Fibroblast of skin of abdomen (primary cell): ENCODE measurements at regions not wholly inside any gene's neighbourhood (a gene's known extent, or its start where the extent isn't known, plus 50 kb on each side); places are given as distances from the start of the nearest gene placed in this dataset.
"Not testable (repeated sequence)": the region's sequence is repeated elsewhere in the genome, so short reads cannot be mapped to it uniquely, and the experiment has no call there.

ENCODE experiments used
- DNase-seq: peaks from one replicate; pipeline ENCODE4 v3.0.0-alpha.2; 2013

DNA sequence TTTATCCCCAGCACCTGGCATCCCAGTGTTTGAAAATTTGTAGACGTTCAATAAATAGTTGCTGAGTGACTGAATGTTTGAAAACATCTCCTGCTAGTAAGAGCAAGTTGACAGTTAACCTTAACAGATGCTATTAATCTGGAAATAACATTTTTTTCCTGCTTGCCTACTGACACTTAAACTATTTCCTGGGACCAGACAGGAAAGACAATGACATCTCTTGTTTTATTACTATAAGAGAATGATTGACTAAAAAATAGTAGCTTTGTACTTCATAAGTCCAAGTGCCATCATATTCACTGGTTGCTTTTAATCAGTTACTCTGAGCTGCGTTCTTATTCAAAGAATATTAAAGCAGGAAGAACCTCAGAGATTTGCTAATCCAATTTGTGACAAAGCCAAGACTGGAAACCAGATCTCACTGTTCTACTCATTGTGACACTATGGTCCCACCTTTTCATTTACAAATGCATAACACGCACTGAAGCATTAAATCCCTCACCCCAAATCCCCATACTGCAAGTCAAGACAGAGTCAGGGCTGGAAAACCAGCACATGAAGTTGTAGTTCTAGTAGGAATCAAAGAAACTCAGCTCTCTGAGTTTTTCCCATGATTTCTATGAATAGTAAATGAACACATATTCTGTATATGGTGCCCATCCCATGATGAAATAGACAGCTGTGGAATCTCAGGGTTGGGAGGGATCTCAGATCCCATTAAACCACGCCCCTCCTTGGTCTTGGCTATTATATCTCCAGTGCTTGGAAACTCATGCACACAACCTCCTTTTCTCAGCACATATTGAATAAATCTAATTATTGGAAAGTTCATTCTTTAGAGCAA lies 212.7 kb upstream of the P2RY1 start:
- no peak for DNase-seq

DNA sequence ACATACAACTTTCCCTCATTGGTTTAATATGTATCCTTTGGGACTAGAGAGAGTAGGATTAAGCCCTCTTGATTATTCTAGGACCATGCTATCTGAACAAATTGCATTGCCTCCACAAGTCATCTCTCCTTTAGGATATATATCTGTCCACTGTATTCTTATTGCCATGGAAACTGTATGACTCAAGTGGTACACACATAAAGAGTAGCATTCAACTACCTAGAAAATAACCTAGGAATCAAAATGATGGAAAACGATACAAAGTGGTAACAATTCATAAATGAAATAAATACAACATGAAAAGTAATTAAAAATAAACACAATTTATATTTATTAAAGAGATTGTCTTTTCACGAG lies 212.1 kb upstream of the P2RY1 start:
- no peak for DNase-seq

DNA sequence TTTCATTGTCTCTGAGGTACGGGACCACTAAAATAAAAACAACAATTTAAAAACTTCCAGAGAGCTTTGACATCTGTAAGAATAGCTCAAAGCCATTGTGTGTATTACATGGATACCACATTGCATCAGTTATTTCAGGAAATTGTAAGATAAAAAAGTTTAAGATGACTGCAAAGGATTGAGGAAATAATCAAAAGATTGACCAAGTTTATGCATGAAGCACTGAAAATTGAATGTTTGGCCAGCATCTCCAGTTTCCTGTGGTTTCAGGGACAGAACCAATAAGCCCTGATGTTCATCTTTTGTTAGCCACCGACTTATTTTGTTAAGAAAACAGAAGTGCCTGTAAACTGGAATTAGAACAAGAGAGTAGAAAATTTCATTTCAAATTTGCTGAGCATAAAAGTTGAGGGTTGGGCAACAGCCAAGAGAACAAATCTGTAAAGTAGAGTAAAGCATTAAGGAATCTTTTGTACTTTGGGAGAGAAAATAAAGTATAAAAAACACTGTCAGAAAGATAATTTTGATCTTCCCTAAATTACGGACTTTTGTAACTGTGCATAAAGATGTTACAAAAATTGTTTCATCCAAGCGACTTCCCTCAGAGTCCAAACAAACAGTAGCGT lies 211.5 kb upstream of the P2RY1 start:
- DNase-seq = no peak

DNA sequence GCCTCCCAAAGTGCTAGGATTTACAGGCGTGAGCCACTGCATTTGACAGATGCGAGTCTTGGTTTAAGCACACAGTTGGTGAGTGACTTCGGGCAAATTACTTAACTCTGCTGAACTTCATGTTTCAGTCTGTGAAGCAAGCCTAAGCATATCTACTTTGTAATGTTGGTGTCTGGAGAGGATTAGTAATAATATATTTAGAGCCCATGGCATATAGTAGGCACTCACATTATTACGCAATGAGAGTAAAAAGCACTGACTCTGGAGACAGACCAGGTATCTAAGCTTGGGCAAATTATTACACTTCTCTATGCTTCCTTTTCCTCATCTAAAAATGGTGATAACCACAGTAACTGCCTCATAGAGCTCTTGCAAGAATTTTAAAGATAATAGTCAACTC lies 208.7 kb upstream of the P2RY1 start:
- no peak for DNase-seq

DNA sequence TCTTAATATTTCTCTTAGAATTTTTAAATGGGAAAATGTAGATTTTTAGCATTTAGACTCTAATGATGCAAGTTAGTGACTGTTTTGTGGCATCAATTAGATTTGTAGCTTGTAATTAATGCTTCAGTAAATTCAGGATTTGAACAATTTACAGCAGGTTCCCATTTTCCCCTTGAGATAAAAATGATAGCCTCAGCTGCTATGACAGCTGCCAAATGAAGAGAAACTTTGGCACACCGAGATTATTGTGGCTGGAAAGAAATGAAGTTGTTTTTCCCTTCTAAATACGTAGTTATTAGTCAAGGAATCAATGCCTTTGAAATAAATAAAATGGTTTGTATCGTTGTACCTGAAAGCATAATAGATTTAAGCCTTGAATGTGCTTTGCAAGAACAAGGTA lies 206.4 kb upstream of the P2RY1 start:
- DNase-seq = no peak

DNA sequence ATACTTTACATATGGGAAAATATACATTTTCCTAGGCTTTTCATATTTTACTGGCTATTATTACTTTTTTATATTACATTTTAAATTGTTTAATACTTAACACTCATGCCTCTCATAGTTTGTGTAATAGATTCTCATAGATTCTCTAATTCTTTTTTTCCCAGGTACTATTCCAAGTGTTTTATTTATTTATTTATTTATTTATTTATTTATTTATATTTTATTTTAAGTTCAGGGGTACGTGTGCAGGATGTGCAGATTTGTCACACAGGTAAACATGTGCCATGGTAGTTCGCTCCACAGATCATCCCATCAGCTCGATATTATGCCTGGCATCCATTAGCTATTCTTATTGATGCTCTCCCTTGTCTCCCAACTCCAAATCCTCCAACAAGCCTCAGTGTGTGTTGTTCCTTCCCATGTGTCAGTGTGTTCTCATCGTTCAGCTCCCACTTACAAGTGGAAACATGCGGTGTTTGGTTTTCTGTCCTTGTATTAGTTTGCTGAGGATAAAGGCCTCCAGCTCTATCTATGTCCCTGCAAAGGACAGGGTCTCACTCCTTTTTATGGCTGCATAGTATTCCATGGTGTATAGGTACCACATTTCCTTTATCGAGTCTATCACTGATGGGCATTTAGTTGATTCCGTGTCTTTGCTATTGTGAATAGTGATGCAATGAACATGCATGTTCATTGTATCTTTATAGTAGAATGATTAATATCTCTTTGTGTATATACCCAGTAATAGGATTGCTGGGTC lies 205.4 kb upstream of the P2RY1 start:
- DNase-seq = no peak

DNA sequence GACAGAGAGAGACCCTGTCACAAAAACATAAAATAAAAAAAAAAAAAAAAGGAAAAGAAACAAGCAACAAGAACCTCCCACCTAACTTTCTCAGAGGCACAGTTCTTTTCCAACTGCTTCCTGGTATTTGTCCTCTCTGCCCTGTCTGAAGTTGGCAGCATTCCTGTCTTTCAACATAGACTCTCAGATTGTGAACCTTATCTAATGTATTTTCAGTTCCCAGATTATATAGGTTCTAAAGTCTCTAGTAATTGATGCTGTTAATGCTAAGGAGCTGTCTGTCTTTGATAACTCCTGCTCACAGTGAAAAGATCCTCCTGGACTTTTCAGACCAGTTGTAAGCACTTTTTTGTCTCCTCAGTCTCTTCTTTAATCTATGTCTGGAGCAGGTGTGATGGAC lies 199.5 kb upstream of the P2RY1 start:
- DNase-seq = no peak

DNA sequence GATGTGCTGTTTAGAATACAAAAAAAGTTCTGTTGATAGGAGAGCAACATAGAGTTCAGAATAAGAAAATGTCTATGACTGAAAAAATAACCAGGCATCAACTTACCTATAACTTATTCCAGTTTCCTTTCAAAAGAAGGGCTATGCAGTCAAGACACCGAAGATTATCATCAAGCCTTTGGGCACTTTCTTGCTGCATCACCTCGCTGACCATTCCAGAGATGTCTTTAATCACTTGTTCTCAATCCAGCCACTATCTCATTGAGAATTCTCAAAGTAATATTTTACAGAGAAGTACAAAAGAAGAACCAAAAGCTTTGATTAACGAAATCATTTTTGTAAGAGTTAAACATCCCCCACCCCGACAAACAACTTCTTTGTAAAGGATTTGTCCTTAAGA lies 198.3 kb upstream of the P2RY1 start:
- DNase-seq = no peak

DNA sequence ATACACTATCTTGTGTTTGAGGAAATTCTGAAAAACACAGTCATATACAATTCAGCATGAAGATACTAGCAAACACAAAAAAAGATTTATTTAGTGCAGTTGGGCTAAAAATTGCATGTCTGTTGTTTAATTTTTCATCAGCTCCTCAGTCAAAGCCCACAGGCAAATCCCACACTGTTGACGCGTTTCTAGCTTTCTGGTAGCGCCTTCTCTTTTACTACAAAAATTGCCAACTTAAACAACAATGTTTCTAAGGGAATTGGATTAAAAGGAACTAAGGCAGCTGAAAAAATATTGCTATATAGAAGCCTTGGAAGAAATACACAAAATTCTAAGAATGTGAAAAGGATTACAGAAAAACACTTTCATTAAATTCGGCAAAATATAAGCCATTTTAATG lies 196.7 kb upstream of the P2RY1 start:
- DNase-seq = no peak

DNA sequence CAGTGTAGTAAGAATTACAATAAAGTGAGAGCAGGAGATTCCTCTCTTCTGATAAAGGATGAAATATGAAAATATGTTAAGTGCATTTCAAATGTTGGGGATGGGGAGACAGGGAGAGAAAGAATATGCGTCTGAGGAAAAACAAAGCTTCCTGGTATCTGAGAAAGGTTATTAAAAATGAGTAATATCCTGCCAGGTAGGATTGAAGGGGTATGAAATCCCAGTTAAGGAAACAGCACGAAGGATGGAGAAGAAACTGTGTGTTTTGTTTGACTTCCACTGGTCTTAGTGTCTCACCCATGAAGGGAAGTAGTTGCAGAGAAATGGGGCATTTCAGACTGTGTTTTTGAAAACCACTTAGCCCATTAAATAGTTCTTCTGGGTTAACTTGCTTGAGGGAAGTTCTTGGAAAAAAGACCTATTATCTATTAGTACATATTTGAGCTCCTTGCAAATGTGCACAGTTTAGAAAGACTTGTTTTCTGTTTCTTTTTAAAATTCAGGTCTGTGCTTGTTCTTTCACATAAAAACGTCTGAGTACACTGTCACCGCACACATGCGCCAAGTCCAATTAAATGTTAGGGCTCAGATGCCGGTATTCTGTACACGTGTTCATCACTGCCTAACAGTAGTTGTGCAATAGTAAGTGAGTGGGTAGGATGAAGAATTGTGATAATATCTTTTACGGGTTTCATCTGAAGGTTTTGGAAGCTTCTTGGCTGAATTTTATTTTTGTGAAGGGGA lies 196.1 kb upstream of the P2RY1 start:
- DNase-seq = peak; percentile 29

DNA sequence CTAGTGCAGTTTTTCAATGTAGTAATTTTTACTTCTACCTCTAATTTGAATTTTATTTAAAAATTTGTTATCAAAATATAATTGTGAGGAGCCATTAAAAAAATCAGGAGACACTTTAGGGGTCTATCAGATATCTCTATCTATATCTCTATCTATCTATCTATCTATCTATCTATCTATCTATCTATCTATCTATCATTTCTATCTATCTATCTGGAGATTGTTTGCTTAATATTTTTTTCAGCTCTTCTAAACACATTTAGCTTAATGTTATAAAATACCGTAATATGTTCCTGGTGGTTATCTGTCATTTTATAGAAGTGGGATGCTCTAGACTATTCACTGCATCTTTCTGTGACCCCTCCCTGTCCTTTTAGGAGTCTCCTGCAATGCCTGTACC lies 193.7 kb upstream of the P2RY1 start:
- DNase-seq = no peak

DNA sequence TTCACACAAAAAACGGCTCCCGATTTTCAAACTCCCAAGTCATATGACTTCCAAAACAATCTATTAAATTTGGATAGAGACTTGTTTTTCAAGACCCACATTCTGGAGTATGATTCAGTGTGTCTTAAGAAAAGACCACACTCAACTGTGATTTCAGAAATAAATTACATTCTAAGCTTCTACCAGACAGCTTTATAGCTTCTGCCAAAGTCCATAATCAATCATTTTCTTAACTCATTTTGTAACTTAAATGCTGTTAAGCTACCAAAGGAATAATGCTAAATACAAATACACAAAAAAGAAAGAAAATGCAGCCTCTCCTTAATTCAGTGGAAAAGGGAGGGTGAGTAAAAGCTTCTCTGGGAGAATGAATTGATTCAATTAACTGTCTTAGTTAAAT lies 192.3 kb upstream of the P2RY1 start:
- DNase-seq = no peak

DNA sequence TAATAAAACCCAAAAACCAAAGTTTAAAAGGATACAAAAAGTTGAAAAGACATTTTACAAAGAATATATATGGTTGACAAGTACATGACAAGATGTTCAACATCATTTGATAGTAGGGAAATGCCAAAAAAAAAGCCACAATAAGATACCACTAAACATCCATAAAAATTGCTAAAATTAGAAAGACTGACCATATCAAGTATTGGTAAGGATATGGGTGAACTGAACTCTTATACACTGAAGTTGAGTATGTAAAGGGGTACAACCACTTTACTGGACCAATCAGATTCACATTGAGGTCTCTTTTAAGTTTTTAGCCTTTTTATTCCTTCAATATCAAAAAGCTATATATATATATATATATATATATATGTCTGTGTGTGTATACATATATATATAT lies 190.5 kb upstream of the P2RY1 start:
- no peak for DNase-seq

DNA sequence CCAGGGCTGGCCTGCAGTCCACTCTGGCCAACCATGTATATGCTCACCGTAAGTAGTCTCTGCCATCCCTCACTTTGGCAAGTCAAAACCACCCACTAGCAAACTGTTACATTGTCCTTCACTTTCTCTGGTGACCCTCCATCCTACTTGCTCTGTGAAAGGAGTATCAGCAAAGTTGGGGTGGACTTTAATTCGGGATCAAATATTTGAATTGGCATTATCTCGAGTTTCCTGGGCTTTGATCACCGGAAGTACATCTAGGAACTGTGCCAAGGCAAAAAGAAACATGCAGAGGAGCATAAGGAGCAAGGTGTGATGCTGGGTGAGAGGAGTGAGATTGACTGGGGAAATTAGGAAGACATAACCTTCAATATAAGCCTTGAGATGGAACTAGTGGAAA lies 188.9 kb upstream of the P2RY1 start:
- DNase-seq = no peak

DNA sequence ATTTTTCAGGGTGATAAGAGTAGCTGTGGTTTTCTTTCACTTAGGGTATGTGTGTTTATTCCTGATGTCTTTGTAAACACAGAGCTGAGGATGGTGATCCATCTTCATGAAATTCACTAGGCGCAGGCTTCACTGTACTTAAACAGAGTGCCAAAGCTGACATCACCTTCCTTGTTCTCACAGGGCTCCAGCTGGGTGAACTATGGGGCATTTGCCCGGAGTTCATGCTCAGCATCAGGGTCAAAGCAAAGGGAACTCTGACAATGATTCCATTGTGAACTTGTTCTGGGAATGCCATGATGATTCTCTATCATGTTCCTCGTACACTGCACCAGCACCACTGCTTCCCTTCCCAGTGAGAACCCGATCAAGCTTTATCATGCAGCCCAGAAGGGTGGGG lies 184.8 kb upstream of the P2RY1 start:
- no peak for DNase-seq

DNA sequence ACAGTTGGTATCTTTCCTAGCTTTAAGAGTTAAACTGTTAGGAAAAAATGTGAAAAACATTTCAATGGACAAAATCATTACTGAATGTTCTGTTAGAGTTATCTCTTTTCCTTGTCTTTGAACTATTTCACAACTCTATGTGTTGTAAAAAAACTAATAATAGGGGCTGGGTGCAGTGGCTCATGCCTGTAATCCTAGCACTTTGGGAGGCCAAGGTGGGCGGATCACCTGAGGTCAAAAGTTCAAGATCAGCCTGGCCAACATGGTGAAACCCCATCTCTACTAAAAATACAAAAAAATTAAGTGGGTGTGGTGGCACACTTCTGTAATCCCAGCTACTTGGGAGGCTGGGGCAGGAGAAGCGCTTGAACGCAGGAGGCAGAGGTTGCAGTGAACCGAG lies 184.0 kb upstream of the P2RY1 start:
- not testable (repeated sequence) for DNase-seq

DNA sequence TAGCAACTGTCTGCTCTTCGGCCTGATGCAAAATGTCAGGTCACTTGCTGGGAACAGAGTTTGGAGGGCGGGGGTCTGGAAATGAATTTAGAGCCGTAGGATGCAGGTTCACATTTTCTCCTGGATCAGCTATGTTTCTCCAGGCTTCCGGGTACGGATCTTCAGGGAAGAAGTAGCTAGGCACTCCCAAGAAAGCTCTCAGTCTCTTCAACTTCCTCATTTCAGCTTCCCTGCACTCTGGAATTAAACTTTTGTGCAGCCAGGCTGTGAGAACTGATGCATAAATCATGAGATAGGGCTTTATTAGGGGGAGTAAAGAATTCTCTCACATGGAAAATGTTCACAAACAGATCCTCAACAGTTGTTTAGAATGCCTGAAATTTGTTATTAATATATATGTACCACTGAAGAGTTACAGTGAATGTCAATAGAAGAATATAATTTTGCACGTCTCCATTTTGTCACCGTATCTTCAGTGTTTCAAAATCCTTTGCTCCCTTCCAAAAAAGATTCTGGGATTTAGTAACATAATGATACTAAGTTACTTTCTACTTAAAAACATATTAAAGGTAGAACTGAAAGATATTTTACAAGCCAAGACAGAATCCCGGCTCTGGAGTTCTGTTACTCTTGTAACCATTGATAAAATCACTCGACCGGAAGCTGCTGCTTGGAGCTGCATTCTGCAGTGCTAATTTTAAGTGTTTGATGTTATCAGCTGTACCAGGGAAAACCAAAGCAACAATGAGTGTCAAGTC lies 178.5 kb upstream of the P2RY1 start:
- DNase-seq = peak; percentile 2

DNA sequence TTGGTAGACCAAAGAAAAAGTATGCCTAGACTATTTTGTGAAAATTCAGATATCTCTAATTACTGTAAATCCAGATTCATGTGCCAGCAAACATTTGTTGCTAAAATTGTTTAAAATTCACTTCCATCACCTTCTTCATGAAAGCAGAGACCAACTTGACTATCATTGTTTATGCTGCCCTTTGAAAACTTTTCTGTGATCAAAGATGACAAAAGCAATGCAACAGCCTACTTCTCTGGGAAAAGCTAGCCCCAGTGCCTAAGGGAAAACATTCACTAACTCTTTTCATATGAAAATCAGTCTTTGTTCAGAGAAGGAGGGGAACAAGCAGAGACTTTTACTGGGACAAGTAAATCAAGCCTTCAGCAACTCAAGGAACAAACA lies 178.0 kb upstream of the P2RY1 start:
- DNase-seq = no peak

DNA sequence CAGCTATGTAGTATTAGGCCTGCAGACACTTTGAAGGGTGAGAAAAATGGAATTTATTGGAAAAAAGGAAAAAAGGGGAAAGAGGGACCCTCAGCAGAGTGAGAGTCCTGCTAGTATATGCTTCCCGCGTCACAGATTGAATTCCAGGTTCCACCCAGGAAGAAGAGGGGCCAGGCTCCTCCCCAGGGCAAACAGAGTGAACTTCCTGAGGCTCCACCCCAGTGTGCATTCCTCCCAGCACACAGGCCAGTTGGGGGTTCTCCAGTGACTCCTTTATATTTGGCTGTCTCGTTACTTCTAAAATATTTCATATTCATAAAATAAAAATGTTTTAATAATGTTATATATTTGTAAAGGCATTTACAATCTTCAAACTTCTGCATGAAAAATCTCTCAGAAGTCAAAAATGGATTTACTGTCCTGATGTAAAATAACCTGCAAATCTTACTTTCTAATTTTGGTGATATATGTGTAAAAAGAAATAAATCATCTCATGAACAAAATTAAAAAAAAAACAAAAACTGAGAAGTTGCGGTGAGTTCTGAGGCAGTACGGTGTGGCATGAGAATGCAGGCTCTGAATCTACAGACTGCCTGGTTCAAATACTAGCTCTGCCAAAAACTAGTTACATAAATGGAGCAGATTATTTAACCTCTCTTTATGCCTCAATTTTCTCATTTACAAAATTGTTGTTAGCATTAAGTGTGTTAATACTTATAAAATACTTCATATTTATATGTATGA lies 175.8 kb upstream of the P2RY1 start:
- no peak for DNase-seq

DNA sequence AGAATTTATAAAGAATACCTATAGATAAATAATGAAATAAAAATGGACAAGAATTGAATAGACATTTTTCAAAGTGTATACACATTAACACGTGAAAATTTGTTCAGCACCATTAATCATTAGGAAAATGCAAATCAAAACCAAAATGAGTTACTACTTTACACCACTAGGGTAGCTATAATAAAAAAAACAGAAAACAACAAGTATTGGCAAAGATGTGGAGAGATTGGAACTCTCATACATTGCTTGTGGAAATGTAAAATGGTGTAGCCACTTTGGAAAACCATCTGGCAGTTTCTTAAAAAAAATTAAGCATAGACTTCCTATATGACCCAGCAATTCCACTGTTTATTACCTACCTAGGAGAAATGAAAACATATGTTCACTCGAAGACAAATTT lies 172.8 kb upstream of the P2RY1 start:
- no peak for DNase-seq

DNA sequence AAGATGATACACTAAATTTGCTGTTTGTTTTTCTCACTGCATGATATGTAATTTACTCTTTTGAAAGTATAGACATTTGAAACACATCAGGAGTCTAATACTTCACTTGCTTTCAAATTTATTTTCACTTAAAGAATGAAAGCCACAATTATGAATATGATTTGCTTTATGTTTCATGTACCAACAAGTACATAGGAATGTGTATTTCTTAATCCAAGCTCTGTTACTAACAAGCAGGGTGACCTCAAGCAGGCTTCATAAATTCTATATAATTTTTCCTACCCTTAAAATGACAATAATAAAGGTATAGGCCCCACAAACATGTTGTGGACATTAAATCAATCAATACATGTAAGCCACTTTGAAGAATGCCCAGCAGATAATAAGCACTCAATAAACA lies 170.2 kb upstream of the P2RY1 start:
- DNase-seq = no peak

DNA sequence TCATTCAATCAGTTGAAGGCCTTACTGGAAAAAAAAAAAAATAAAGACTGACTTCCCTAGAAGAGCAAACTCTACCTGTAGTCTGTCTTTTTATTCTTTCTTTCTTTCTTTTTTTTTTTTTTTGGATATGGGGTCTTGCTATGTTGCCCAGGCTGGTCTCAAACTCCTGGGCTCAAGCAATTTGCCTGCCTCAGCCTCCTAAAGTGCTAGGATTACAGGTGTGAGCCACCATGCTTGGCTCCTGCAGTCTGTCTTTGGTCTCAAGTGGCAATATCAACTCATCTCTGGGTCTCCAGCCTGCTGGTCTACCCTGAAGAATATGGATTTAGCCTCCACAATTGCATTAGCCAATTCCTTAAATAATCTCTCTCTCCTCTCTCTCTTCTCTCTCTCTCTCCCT lies 167.7 kb upstream of the P2RY1 start:
- no peak for DNase-seq
